CD14-positive monocyte (primary cell): ENCODE measurements at regions not wholly inside any gene's neighbourhood (a gene's known extent, or its start where the extent isn't known, plus 50 kb on each side); places are given as distances from the start of the nearest gene placed in this dataset.

Source experiments
- DNase-seq, 3 donors: peaks; one replicate each; pipeline ENCODE4 v3.0.0-alpha.2; 2011 to 2022
- H2AFZ ChIP-seq: 2 replicates; pipeline ENCODE4 v1.6.0; 2012; ENCODE audit warnings: mild to moderate bottlenecking, low read depth, low read length, inconsistent platforms; ENCODE audit not compliant: insufficient read depth, poor library complexity, severe bottlenecking
- H3K27ac ChIP-seq, 2 donors: 1 replicate in 1 of 2; 2 replicates in 1 of 2; pipeline ENCODE4 v1.5.1; 2012 to 2013; ENCODE audit warnings: low read length in 2 of 2, control low read depth in 1 of 2, inconsistent platforms in 1 of 2, low read depth in 1 of 2, mild to moderate bottlenecking in 1 of 2
- H3K27me3 ChIP-seq, 2 donors: one replicate each; pipeline versions ENCODE4 v1.6.0 to v1.6.1; 2011 to 2013; ENCODE audit warnings: low read length in 2 of 2; ENCODE audit not compliant: control insufficient read depth in 2 of 2, insufficient read depth in 2 of 2
- H3K36me3 ChIP-seq, 2 donors: replicated peaks in 1 of 2; 1 replicate in 1 of 2; 2 replicates in 1 of 2; pipeline versions ENCODE4 v1.5.1 to v1.6.1; 2012 to 2013; ENCODE audit warnings: low read length in 2 of 2, control low read depth in 1 of 2, inconsistent platforms in 1 of 2, mild to moderate bottlenecking in 1 of 2; ENCODE audit not compliant: insufficient read depth in 2 of 2, control insufficient read depth in 1 of 2
- H3K4me1 ChIP-seq, 2 donors: 1 replicate in 1 of 2; 2 replicates in 1 of 2; pipeline versions ENCODE4 v1.5.1 to v1.6.1; 2012 to 2013; ENCODE audit warnings: low read length in 2 of 2, control low read depth in 1 of 2, inconsistent platforms in 1 of 2, mild to moderate bottlenecking in 1 of 2, moderate library complexity in 1 of 2; ENCODE audit not compliant: insufficient read depth in 2 of 2, control insufficient read depth in 1 of 2
- H3K4me2 ChIP-seq: replicated peaks from 2 replicates; pipeline ENCODE3; 2012; ENCODE audit warnings: low read length, moderate library complexity, mild to moderate bottlenecking; ENCODE audit not compliant: poor library complexity, severe bottlenecking; ENCODE audit errors: extremely low read depth
- H3K4me3 ChIP-seq, 3 experiments: fragments of 200-600 bp in 1 of 3; sonication (generic) in 1 of 3; replicated peaks in 1 of 3; 1 replicate in 2 of 3; 2 replicates in 1 of 3; pipeline ENCODE4 v1.5.1; 2011 to 2013; ENCODE audit warnings: low read length in 3 of 3, mild to moderate bottlenecking in 3 of 3, control low read depth in 2 of 3, low read depth in 2 of 3, inconsistent platforms in 1 of 3, moderate library complexity in 1 of 3
- H3K79me2 ChIP-seq: 2 replicates; pipeline ENCODE4 v1.6.0; 2012; ENCODE audit warnings: mild to moderate bottlenecking, control low read depth, inconsistent platforms, low read length, moderate library complexity; ENCODE audit not compliant: insufficient read depth
- H3K9ac ChIP-seq: 2 replicates; pipeline ENCODE4 v1.6.0; 2017; ENCODE audit warnings: low read length, mild to moderate bottlenecking; ENCODE audit not compliant: insufficient read depth, poor library complexity, severe bottlenecking
- H3K9me3 ChIP-seq, 2 donors: replicated peaks in 1 of 2; 1 replicate in 1 of 2; 2 replicates in 1 of 2; pipeline versions ENCODE4 v1.5.1 to v1.6.1; 2012 to 2013; ENCODE audit warnings: low read length in 2 of 2, control low read depth in 1 of 2; ENCODE audit not compliant: control insufficient read depth in 1 of 2, insufficient read depth in 1 of 2
- H4K20me1 ChIP-seq: 2 replicates; pipeline ENCODE4 v1.6.0; 2012; ENCODE audit warnings: mild to moderate bottlenecking, low read length, control low read depth, moderate library complexity; ENCODE audit not compliant: insufficient read depth
- H3K27ac Mint-ChIP-seq, 7 donors: one replicate each; pipeline ENCODE4 v1.8.0; 2020; ENCODE audit warnings: mild to moderate bottlenecking in 7 of 7, mixed read lengths in 7 of 7, moderate library complexity in 6 of 7, inconsistent platforms in 2 of 7
- H3K27me3 Mint-ChIP-seq, 3 donors: one replicate each; pipeline ENCODE4 v1.8.0; 2021 to 2022; ENCODE audit warnings: low read depth in 3 of 3, mild to moderate bottlenecking in 3 of 3, mixed read lengths in 3 of 3, moderate library complexity in 3 of 3, inconsistent platforms in 1 of 3
- H3K36me3 Mint-ChIP-seq, 2 donors: one replicate each; pipeline ENCODE4 v1.8.0; 2020; ENCODE audit warnings: mixed read lengths in 2 of 2, inconsistent platforms in 1 of 2, mild to moderate bottlenecking in 1 of 2
- H3K4me1 Mint-ChIP-seq: one replicate; pipeline ENCODE4 v1.8.0; 2020; ENCODE audit warnings: mild to moderate bottlenecking, mixed read lengths
- H3K4me3 Mint-ChIP-seq, 2 donors: one replicate each; pipeline ENCODE4 v1.8.0; 2020; ENCODE audit warnings: mild to moderate bottlenecking in 2 of 2, mixed read lengths in 2 of 2, moderate library complexity in 1 of 2
- H3K9me3 Mint-ChIP-seq, 7 donors: one replicate each; pipeline ENCODE4 v1.8.0; 2020 to 2022; ENCODE audit warnings: mixed read lengths in 7 of 7, mild to moderate bottlenecking in 6 of 7, moderate library complexity in 6 of 7, inconsistent platforms in 2 of 7
- WGBS: methylation state at CpG from one replicate; pipeline ENCODE4 v1.1.5; 2013; ENCODE audit warnings: missing lambda C conversion rate; ENCODE audit not compliant: insufficient coverage; 5-methylcytosine and 5-hydroxymethylcytosine counted together
- intact Hi-C, 2 donors: fragments of 100-400 bp; cut with micrococcal nuclease; formaldehyde crosslinking; loops; one replicate each; pipeline versions ENCODE4 v1.15.0 to v1.15.1; 2023
- TF ChIP-seq, protein P1 (sequence below): fragments of 200-600 bp; IDR thresholded peaks from one replicate; pipeline ENCODE4 v1.8.0; 2022; ENCODE audit warnings: antibody characterized with exemption, mild to moderate bottlenecking

DNA sequence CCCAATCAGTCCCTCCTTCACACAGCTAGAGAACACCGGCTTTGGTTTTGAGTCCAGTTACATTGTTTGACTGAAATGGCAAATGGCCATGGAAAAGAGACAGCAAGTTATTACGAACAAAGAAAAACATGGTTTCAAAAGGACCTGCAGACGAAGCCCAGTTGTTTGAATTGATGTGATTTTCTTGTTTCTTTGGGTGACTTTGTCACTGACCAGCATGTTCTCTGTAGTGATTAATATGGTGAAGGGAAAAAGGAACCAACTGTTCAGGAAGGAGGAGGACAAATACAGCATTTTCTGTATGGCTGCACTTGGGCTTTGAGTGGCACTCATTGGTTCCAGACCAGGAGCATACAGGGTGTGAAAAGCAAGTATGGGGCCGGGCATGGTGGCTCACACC is 217.4 kb upstream of the TPM1 start:
- Mint-ChIP-seq H3K4me1 (no peaks in the 10 kb centered on the region), H3K4me3 (no peak overlapping the region), H3K36me3 (no peaks in the 10 kb centered on the region), H3K27ac (no peak overlapping the region), H3K27me3 (peaks cover 0 to 2% (median 1%) of the 10 kb centered on the region in 3 donors), H3K9me3 (peaks cover 0 to 6% (median 0%) of the 10 kb centered on the region in 7 donors)
- no peaks in the 10 kb centered on the region for H4K20me1 ChIP-seq
- H3K9me3 ChIP-seq = no peaks in the 10 kb centered on the region
- DNase-seq = no peak
- no peaks in the 10 kb centered on the region for H3K79me2 ChIP-seq
- no peak overlapping the region for H2AFZ ChIP-seq
- H3K4me2 ChIP-seq = no peak overlapping the region
- no peak overlapping the region for H3K4me3 ChIP-seq
- 100% methylated on average over 3 of the region's 4 CpGs for WGBS
- no peaks in the 10 kb centered on the region for H3K4me1 ChIP-seq
- TF ChIP-seq, protein P1, sequence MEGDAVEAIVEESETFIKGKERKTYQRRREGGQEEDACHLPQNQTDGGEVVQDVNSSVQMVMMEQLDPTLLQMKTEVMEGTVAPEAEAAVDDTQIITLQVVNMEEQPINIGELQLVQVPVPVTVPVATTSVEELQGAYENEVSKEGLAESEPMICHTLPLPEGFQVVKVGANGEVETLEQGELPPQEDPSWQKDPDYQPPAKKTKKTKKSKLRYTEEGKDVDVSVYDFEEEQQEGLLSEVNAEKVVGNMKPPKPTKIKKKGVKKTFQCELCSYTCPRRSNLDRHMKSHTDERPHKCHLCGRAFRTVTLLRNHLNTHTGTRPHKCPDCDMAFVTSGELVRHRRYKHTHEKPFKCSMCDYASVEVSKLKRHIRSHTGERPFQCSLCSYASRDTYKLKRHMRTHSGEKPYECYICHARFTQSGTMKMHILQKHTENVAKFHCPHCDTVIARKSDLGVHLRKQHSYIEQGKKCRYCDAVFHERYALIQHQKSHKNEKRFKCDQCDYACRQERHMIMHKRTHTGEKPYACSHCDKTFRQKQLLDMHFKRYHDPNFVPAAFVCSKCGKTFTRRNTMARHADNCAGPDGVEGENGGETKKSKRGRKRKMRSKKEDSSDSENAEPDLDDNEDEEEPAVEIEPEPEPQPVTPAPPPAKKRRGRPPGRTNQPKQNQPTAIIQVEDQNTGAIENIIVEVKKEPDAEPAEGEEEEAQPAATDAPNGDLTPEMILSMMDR = no peak
- H3K36me3 ChIP-seq = no peaks in the 10 kb centered on the region
- H3K27ac ChIP-seq = no peak overlapping the region
- intact Hi-C loops = no loop called here
- H3K9ac ChIP-seq = no peak overlapping the region
- no peaks in the 10 kb centered on the region for H3K27me3 ChIP-seq

DNA sequence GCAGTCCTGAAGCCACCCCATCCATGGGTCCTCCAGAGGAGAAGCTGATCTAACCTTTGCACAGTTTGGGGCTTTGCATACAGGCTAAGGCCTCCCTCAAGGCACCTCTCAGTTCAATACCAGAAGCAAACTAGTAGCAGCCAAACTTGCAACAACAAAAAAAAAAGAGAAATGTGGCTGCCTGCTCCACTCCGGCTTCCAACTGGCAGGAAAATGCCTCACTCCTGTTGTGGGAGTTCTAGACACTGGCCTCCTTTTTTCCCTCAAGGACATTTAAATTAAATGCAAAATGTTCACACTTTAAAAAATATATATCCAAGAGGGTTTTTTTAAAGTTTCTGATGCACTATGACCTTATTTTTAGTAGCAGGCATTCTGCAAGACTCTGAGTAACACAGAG is 216.0 kb upstream of the TPM1 start:
- Mint-ChIP-seq H3K27me3 (peaks cover 0 to 2% (median 1%) of the 10 kb centered on the region in 3 donors), H3K9me3 (peaks cover 0 to 6% (median 0%) of the 10 kb centered on the region in 7 donors), H3K4me1 (no peaks in the 10 kb centered on the region), H3K36me3 (no peaks in the 10 kb centered on the region), H3K27ac (no peak overlapping the region), H3K4me3 (no peak overlapping the region)
- Histone ChIP-seq H3K9ac (no peak overlapping the region), H3K36me3 (no peaks in the 10 kb centered on the region), H3K9me3 (no peaks in the 10 kb centered on the region), H3K4me3 (no peak overlapping the region), H3K4me1 (no peaks in the 10 kb centered on the region), H3K4me2 (no peak overlapping the region), H2AFZ (no peak overlapping the region), H3K79me2 (no peaks in the 10 kb centered on the region), H3K27ac (no peak overlapping the region), H3K27me3 (no peaks in the 10 kb centered on the region), H4K20me1 (no peaks in the 10 kb centered on the region)
- TF ChIP-seq, protein P1 = no peak
- intact Hi-C loops = no loop called here
- WGBS = no CpG with 5 or more reads among the region's 1 CpG
- DNase-seq = no peak
